Endothelial cell (in vitro differentiated cells): ENCODE measurements at regions not wholly inside any gene's neighbourhood (a gene's known extent, or its start where the extent isn't known, plus 50 kb on each side); places are given as distances from the start of the nearest gene placed in this dataset.

Experiments
- DNase-seq: peaks from one replicate; pipeline ENCODE4 v3.0.0; 2021; ENCODE audit warnings: low spot score
- H3K27ac Mint-ChIP-seq: one replicate; pipeline ENCODE4 v1.8.0; 2021; ENCODE audit warnings: mixed read lengths, inconsistent platforms; ENCODE audit not compliant: unreplicated experiment
- H3K27me3 Mint-ChIP-seq: one replicate; pipeline ENCODE4 v1.8.0; 2021; ENCODE audit warnings: mild to moderate bottlenecking, moderate library complexity, mixed read lengths, inconsistent platforms; ENCODE audit not compliant: unreplicated experiment
- H3K36me3 Mint-ChIP-seq: one replicate; pipeline ENCODE4 v1.8.0; 2021; ENCODE audit warnings: mild to moderate bottlenecking, low read depth, mixed read lengths, inconsistent platforms; ENCODE audit not compliant: unreplicated experiment
- H3K4me1 Mint-ChIP-seq: one replicate; pipeline ENCODE4 v1.8.0; 2021; ENCODE audit warnings: mild to moderate bottlenecking, mixed read lengths, inconsistent platforms; ENCODE audit not compliant: unreplicated experiment
- H3K4me3 Mint-ChIP-seq: one replicate; pipeline ENCODE4 v1.8.0; 2021; ENCODE audit warnings: mild to moderate bottlenecking, mixed read lengths, inconsistent platforms; ENCODE audit not compliant: unreplicated experiment
- H3K9me3 Mint-ChIP-seq: one replicate; pipeline ENCODE4 v1.8.0; 2021; ENCODE audit warnings: mixed read lengths, inconsistent platforms; ENCODE audit not compliant: unreplicated experiment
- CTCF ChIP-seq: fragments of 200-600 bp; sonication (generic); IDR thresholded peaks from one replicate; pipeline ENCODE4 v1.5.0; 2021; ENCODE audit warnings: antibody characterized with exemption; ENCODE audit not compliant: unreplicated experiment

- TF ChIP-seq CTCF: no peak
- H3K36me3 Mint-ChIP-seq: no peaks in the 10 kb centered on the region
- H3K27ac Mint-ChIP-seq: no peak overlapping the region
- H3K9me3 Mint-ChIP-seq: no peaks in the 10 kb centered on the region
- no peak for DNase-seq
- H3K27me3 Mint-ChIP-seq: peaks cover 3% of the 10 kb centered on the region
- no peak overlapping the region for H3K4me3 Mint-ChIP-seq
- peaks cover 17% of the 10 kb centered on the region for H3K4me1 Mint-ChIP-seq
These were observed 111.8 kb upstream of the ANKRD1 start for GRCh38 chr10:91032611-91033206.

- no peak overlapping the region for H3K4me3 Mint-ChIP-seq
- H3K4me1 Mint-ChIP-seq: peaks cover 17% of the 10 kb centered on the region
- peaks cover 3% of the 10 kb centered on the region for H3K27me3 Mint-ChIP-seq
- no peaks in the 10 kb centered on the region for H3K36me3 Mint-ChIP-seq
- TF ChIP-seq CTCF: no peak
- H3K27ac Mint-ChIP-seq: no peak overlapping the region
- H3K9me3 Mint-ChIP-seq: no peaks in the 10 kb centered on the region
- no peak for DNase-seq
These were observed 112.5 kb upstream of the ANKRD1 start for GRCh38 chr10:91033324-91033950.

GRCh38 chr10:91034042-91034441 is 113.2 kb upstream of the ANKRD1 start:
- peaks cover 3% of the 10 kb centered on the region for H3K27me3 Mint-ChIP-seq
- H3K9me3 Mint-ChIP-seq: no peaks in the 10 kb centered on the region
- H3K27ac Mint-ChIP-seq: peak overlapping the region; percentile 46
- no peak overlapping the region for H3K4me3 Mint-ChIP-seq
- no peak for DNase-seq
- H3K4me1 Mint-ChIP-seq: peaks cover 17% of the 10 kb centered on the region
- no peaks in the 10 kb centered on the region for H3K36me3 Mint-ChIP-seq
- no peak for TF ChIP-seq CTCF

GRCh38 chr10:91034494-91035159 is 113.7 kb upstream of the ANKRD1 start:
- no peak for TF ChIP-seq CTCF
- DNase-seq: no peak
- H3K9me3 Mint-ChIP-seq: no peaks in the 10 kb centered on the region
- peak overlapping the region; percentile 46 for H3K27ac Mint-ChIP-seq
- H3K27me3 Mint-ChIP-seq: peaks cover 3% of the 10 kb centered on the region
- H3K4me3 Mint-ChIP-seq: no peak overlapping the region
- peaks cover 17% of the 10 kb centered on the region for H3K4me1 Mint-ChIP-seq
- H3K36me3 Mint-ChIP-seq: no peaks in the 10 kb centered on the region
